NCI-H1417 (cell line): ENCODE measurements at regions not wholly inside any gene's neighbourhood (a gene's known extent, or its start where the extent isn't known, plus 50 kb on each side); places are given as distances from the start of the nearest gene placed in this dataset.

Experiments
- DNase-seq, 3 experiments: peaks; one replicate each; lab custom pipeline; 2025; lab: John Stamatoyannopoulos, UW

- DNase-seq = no peak
Measured at GRCh38 chr6:169047345-169047744, 206.3 kb downstream of the THBS2 start.

GRCh38 chr6:169046483-169047192, 207.0 kb downstream of the THBS2 start:
- no peak for DNase-seq

- DNase-seq = no peak
Measured at GRCh38 chr6:169046021-169046420, 207.6 kb downstream of the THBS2 start.

GRCh38 chr6:169045486-169045885, 208.2 kb downstream of the THBS2 start:
- DNase-seq = peak in 1 of 3 experiments; percentile 33

- DNase-seq = no peak
Measured at GRCh38 chr6:169044381-169045230, 209.0 kb downstream of the THBS2 start.

GRCh38 chr6:169042061-169042460, 211.6 kb downstream of the THBS2 start:
- no peak for DNase-seq

GRCh38 chr6:169041078-169041477, 212.6 kb downstream of the THBS2 start:
- DNase-seq = no peak

- no peak for DNase-seq
Measured at GRCh38 chr6:169038691-169039090, 215.0 kb downstream of the THBS2 start.

GRCh38 chr6:169035385-169036240, 218.0 kb downstream of the THBS2 start:
- DNase-seq = no peak

- DNase-seq = no peak
Measured at GRCh38 chr6:169034516-169035167, 219.0 kb downstream of the THBS2 start.

GRCh38 chr6:169029861-169030260, 223.8 kb downstream of the THBS2 start:
- DNase-seq = no peak

GRCh38 chr6:169028343-169028742, 225.3 kb downstream of the THBS2 start:
- no peak for DNase-seq

- no peak for DNase-seq
Measured at GRCh38 chr6:169026175-169026574, 227.5 kb downstream of the THBS2 start.

GRCh38 chr6:169024047-169024660, 229.5 kb downstream of the THBS2 start:
- no peak for DNase-seq

- DNase-seq = no peak
Measured at GRCh38 chr6:169023161-169023874, 230.3 kb downstream of the THBS2 start.

- no peak for DNase-seq
Measured at GRCh38 chr6:169022079-169022478, 231.6 kb downstream of the THBS2 start.

- DNase-seq = no peak
Measured at GRCh38 chr6:169020821-169021220, 232.8 kb downstream of the THBS2 start.

- no peak for DNase-seq
Measured at GRCh38 chr6:169019727-169020491, 233.7 kb downstream of the THBS2 start.

GRCh38 chr6:169019111-169019510, 234.5 kb downstream of the THBS2 start:
- no peak for DNase-seq

GRCh38 chr6:169016758-169017157, 236.9 kb downstream of the THBS2 start:
- DNase-seq = no peak
